Heart right ventricle (tissue), 16 donors: ENCODE measurements at regions not wholly inside any gene's neighbourhood (a gene's known extent, or its start where the extent isn't known, plus 50 kb on each side); places are given as distances from the start of the nearest gene placed in this dataset.
A peak's percentile ranks its signal among the peaks of the same experiment; 100 is the strongest.

ENCODE experiments used
- ATAC-seq, 8 donors: fragments of 200-7000 bp; cut with Tn5 transposase; one replicate each; pipeline ENCODE4 v1.9.1; 2020; ENCODE audit warnings: mild to moderate bottlenecking in 8 of 8, moderate library complexity in 8 of 8, moderate number of reproducible peaks in 1 of 8
- DNase-seq, 2 donors: peaks; one replicate each; pipeline ENCODE4 v3.0.0-alpha.2; 2020
- H3K27ac ChIP-seq, 10 donors: fragments of 200-600 bp; sonication (generic) in 2 of 10; one replicate each; pipeline versions ENCODE4 v1.5.0 to v1.8.0; 2020 to 2022; ENCODE audit warnings: mild to moderate bottlenecking in 3 of 10
- H3K27me3 ChIP-seq, 7 donors: fragments of 200-600 bp; one replicate each; pipeline ENCODE4 v1.8.0; 2021 to 2022; ENCODE audit warnings: mild to moderate bottlenecking in 2 of 7
- H3K36me3 ChIP-seq, 9 donors: fragments of 200-600 bp; sonication (generic) in 1 of 9; one replicate each; pipeline versions ENCODE4 v1.5.0 to v1.8.0; 2020 to 2022; ENCODE audit warnings: mild to moderate bottlenecking in 2 of 9
- H3K4me1 ChIP-seq, 9 donors: fragments of 200-600 bp; sonication (generic) in 1 of 9; one replicate each; pipeline versions ENCODE4 v1.5.0 to v1.8.0; 2020 to 2022; ENCODE audit warnings: mild to moderate bottlenecking in 4 of 9
- H3K4me3 ChIP-seq, 10 donors: fragments of 200-600 bp; sonication (generic) in 2 of 10; one replicate each; pipeline versions ENCODE4 v1.5.0 to v1.8.0; 2020 to 2022; ENCODE audit warnings: mild to moderate bottlenecking in 7 of 10, moderate library complexity in 2 of 10
- H3K9me3 ChIP-seq, 11 donors: fragments of 200-600 bp in 10 of 11; sonication (generic) in 2 of 11; one replicate each; pipeline versions ENCODE4 v1.5.0 to v1.8.0; 2013 to 2022; ENCODE audit warnings: mild to moderate bottlenecking in 2 of 11, control low read depth in 1 of 11, moderate library complexity in 1 of 11
- WGBS, 2 donors: extraction: QIAGEN DNeasy Blood & Tissue Kit; methylation state at CpG; one replicate each; pipeline ENCODE4 v1.1.7; 2013; ENCODE audit warnings: inconsistent platforms in 1 of 2; 5-methylcytosine and 5-hydroxymethylcytosine counted together
- intact Hi-C, 10 donors: fragments of 100-400 bp; cut with DNase I; formaldehyde crosslinking; loops; one replicate each; pipeline versions ENCODE4 v1.11.1 to v1.14.2; 2022
- TF ChIP-seq, protein P1 (sequence below), 9 donors: fragments of 200-600 bp; sonication (generic) in 2 of 9; IDR thresholded peaks; one replicate each; pipeline versions ENCODE4 v1.5.0 to v1.8.0; 2021 to 2022; ENCODE audit warnings: antibody characterized with exemption in 9 of 9, mild to moderate bottlenecking in 5 of 9, moderate library complexity in 1 of 9
- donor health status: Arrhythmogenic right ventricular cardiomyopathy.
- donor health status: ischemic (EF 13 %, LVEDD 7.1; RV severe dilation, severe dysfunction).
- donor health status: healthy with polysubstance abuse.
- donor health status: DM: no; HTN: yes; CAD: no.
- donor health status: DM: no; HTN: no; CAD: no.
- donor health status: ischemic (EF 25% LVEDD 6.9; RV normal size, moderate dysfunction).
- donor health status: ischemic (EF 25% LVEDD 5.7; RV mildly dilated, moderate dysfunction).
- donor health status: healthy.
- donor health status: DM: yes; HTN: yes; CAD: no.
- donor health status: Ischemic cardiomyopathy.
- donor health status: ischemic (EF 35%, LVEDD 5.7; RV mildly dilated, moderate dysfunction).
- donor health status: nonischemic (EF 11% LVEDD 7.7; RV severe dilation, severe dysfunction).
- donor health status: DM: yes; HTN: yes; CAD: no.
- donor health status: PGD.
- donor health status: ischemic (EF 29% LVEDD 5.4; RV normal size, mild dysfunction).
- donor health status: nonischemic (EF 23%, LVEDD 6.1; RV moderate dilation, normal function).

- no peaks in the 10 kb centered on the region for H3K9me3 ChIP-seq
- 79 to 84% methylated on average over 2 of the region's 2 CpGs for whole genome bisulfite sequencing, 2 donors
These were observed 219.0 kb downstream of the CCNG2 start for GRCh38 chr4:77375866-77376607.

DNA sequence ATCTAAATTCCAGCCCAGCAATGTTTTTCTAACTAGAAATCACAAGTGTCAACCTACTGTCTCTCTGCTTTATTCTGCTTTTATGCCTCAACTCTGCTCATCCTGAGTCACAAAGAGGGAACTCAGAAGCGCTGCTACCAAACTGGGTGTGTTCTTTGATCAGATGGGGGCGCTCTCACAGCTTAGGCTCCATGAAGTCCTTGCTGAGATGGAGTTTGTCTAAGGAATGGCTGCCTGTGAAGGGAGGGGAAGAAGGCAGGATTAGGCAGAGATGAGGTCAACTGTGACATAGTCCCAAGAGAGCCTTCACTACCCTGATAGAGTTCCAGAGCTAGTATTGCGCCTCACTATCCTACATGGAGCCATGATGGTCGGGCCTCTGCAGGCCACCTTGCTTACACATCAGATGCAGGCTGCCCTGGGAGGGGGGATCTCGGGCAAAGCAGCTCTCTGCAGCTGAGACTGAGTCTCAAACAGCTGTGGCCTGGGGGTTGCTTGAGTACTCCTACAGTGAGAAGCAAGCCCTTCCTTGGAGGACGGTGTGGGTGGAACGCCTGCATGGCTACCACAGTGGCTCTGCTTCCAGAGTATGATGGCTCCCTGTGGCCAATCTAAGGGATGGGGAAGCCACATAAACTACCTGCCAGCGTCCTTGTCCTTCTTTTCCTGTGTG lies 219.9 kb downstream of the CCNG2 start:
- Histone ChIP-seq H3K27me3 (peaks cover 0 to 6% (median 0%) of the 10 kb centered on the region in 7 donors), H3K4me3 (no peak overlapping the region), H3K27ac (no peak overlapping the region), H3K36me3 (no peaks in the 10 kb centered on the region), H3K9me3 (no peaks in the 10 kb centered on the region), H3K4me1 (no peaks in the 10 kb centered on the region)
- ATAC-seq (no peak), DNase-seq (no peak)
- TF ChIP-seq, protein P1, sequence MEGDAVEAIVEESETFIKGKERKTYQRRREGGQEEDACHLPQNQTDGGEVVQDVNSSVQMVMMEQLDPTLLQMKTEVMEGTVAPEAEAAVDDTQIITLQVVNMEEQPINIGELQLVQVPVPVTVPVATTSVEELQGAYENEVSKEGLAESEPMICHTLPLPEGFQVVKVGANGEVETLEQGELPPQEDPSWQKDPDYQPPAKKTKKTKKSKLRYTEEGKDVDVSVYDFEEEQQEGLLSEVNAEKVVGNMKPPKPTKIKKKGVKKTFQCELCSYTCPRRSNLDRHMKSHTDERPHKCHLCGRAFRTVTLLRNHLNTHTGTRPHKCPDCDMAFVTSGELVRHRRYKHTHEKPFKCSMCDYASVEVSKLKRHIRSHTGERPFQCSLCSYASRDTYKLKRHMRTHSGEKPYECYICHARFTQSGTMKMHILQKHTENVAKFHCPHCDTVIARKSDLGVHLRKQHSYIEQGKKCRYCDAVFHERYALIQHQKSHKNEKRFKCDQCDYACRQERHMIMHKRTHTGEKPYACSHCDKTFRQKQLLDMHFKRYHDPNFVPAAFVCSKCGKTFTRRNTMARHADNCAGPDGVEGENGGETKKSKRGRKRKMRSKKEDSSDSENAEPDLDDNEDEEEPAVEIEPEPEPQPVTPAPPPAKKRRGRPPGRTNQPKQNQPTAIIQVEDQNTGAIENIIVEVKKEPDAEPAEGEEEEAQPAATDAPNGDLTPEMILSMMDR (IDR thresholded peaks at IDR 0.05), result no peak
- intact Hi-C loops, result no loop called here
- 70 to 73% methylated on average over 8 of the region's 8 CpGs for WGBS, 2 donors

More at GRCh38 chr4:77375866-77376607, 219.0 kb downstream of the CCNG2 start:
- Histone ChIP-seq H3K4me3 (no peak overlapping the region), H3K36me3 (no peaks in the 10 kb centered on the region), H3K27me3 (peaks cover 0 to 6% (median 0%) of the 10 kb centered on the region in 7 donors), H3K27ac (no peak overlapping the region), H3K4me1 (no peaks in the 10 kb centered on the region)
- ATAC-seq (no peak), DNase-seq (no peak)
- TF ChIP-seq, protein P1 (IDR thresholded peaks at IDR 0.05), result no peak
- intact Hi-C loops, result no loop called here

GRCh38 chr4:77384094-77384493 lies 221.5 kb upstream of the CXCL13 start:
- intact Hi-C loops, result loop anchor here in 8 of 10 donors (2.0 to 10.0 kb wide), 5 partner anchors 48 to 218 kb away; no protein-coding TSS in a partner anchor
- Histone ChIP-seq H3K9me3 (no peaks in the 10 kb centered on the region), H3K27ac (no peak overlapping the region), H3K27me3 (peaks cover 0 to 6% (median 0%) of the 10 kb centered on the region in 7 donors), H3K4me1 (no peaks in the 10 kb centered on the region), H3K4me3 (no peak overlapping the region), H3K36me3 (no peaks in the 10 kb centered on the region)
- DNase-seq (no peak), ATAC-seq (no peak)
- TF ChIP-seq, protein P1 (IDR thresholded peaks at IDR 0.05), result no peak

DNA sequence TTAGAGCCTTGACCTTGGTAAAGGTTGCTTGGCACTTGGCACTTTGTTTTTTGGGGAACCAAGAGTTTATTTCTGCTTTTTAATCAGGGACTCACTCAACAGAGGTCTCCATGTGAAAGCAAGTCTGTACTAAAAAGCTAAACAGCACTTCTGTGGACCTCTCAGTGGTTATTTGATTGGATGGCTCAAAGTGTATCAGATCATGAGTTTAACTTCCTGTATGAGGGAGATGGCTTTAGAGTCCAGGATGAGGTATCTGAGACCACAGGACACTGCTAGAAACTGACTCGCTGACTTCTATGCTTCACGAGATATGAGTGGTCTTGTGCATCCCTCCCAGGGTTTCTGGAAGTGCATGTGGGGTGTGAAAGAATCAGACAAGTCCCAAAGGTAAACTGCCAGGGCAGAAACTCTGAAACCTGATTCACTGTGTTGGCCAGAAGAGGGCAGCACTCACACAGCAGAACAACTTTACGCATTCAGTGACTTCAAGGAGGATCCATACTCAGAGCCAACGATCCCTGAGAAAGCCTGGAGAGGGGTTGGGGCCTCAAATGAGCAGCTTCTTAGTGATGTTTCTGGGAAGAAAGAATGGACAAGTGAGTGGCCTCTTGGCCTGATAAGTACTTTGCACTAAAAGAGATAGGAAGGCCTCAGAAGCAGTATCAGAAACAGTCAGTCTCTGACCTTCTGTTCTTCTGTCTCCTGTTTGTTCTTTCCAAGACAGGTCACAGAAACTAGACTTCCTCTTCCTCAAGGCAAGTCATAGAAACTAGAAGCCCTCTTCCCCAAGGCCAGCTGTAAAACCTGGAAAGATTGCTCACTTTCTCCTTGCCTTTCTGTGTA lies 220.3 kb upstream of the CXCL13 start:
- ATAC-seq (peak; percentile 61 to 77 (median 74)), DNase-seq (peak; percentile 14 to 50)
- H3K27me3 ChIP-seq, result no peaks in the 10 kb centered on the region
- no peaks in the 10 kb centered on the region for H3K4me1 ChIP-seq
- TF ChIP-seq, protein P1 (IDR thresholded peaks at IDR 0.05), result peak; percentile 66 to 85 (median 83)
- intact Hi-C loops, result loop anchor here (1.0 to 10.0 kb wide), 12 partner anchors 47 to 237 kb away; no protein-coding TSS in a partner anchor
- H3K9me3 ChIP-seq, result no peaks in the 10 kb centered on the region
- WGBS, 2 donors, result 5 to 6% methylated on average over 4 of the region's 4 CpGs
- no peaks in the 10 kb centered on the region for H3K36me3 ChIP-seq
- no peak overlapping the region for H3K4me3 ChIP-seq
- H3K27ac ChIP-seq, result no peak overlapping the region
